ENCODE measurements at regions not wholly inside any gene's neighbourhood (a gene's known extent, or its start where the extent isn't known, plus 50 kb on each side); places are given as distances from the start of the nearest gene placed in this dataset.

- TF ChIP-seq CTCF (conservative IDR thresholded peaks at IDR 0.05; ENCODE audit: low read length), result no peak
- no peak overlapping the region for H3K4me3 ChIP-seq (ENCODE audit: low read length)
- DNase-seq (ENCODE audit: low read depth), result no peak
These were observed 73.1 kb upstream of the FMN2 start for GRCh38 chr1:240018617-240019016.

GRCh38 chr1:240019524-240019923 lies 72.2 kb upstream of the FMN2 start:
- H3K4me3 ChIP-seq (ENCODE audit: low read length), result no peak overlapping the region
- DNase-seq (ENCODE audit: low read depth), result no peak
- no peak for TF ChIP-seq CTCF (conservative IDR thresholded peaks at IDR 0.05; ENCODE audit: low read length)

DNA sequence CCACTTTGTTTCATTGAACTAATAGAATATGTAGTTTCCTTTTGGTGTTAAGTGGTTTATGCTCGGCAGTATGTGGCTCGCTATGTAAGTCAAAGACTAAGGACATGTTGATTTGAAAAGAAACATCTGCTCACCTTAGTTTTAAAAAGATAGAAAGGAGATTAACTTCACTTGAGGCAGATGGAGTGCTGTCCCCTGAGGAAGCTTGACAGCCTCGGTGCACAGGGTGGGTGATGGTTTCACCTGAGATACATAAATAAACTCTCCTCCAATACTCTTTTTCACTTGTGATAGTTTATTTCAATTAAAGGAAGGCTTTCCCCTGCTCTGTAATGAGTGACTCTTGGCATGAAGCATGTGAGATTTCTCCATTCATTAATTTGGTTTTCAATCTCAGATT lies 70.8 kb upstream of the FMN2 start:
- no peak for DNase-seq (ENCODE audit: low read depth)
- no peak overlapping the region for H3K4me3 ChIP-seq (ENCODE audit: low read length)
- no peak for TF ChIP-seq CTCF (conservative IDR thresholded peaks at IDR 0.05; ENCODE audit: low read length)

DNA sequence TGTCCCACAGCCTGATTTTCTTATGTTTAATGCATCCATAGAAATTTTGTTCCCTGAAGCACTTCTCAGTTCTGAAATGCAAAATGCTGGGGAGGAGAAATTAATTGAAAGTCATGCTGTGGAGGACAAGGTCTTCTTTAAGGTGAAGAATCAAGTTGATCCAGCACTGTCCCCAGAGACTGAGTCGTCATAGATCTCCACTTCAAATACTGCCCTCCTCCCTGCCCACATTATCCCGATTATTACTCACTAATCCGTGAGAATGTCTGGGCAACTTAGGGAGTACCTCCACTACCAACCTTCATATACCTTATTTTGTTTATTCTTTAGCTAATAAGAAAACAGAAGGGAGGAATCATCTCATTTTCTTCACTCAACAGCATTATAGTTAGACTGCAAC lies 70.0 kb upstream of the FMN2 start:
- DNase-seq (ENCODE audit: low read depth), result no peak
- H3K4me3 ChIP-seq (ENCODE audit: low read length), result no peak overlapping the region
- no peak for TF ChIP-seq CTCF (conservative IDR thresholded peaks at IDR 0.05; ENCODE audit: low read length)

GRCh38 chr1:240027059-240027462 lies 64.6 kb upstream of the FMN2 start:
- peak; percentile 100 for TF ChIP-seq CTCF (conservative IDR thresholded peaks at IDR 0.05; ENCODE audit: low read length)
- peak; percentile 66 for DNase-seq (ENCODE audit: low read depth)
- H3K4me3 ChIP-seq (ENCODE audit: low read length), result no peak overlapping the region

GRCh38 chr1:240029418-240029817 lies 62.3 kb upstream of the FMN2 start:
- no peak overlapping the region for H3K4me3 ChIP-seq (ENCODE audit: low read length)
- DNase-seq (ENCODE audit: low read depth), result peak; percentile 53
- no peak for TF ChIP-seq CTCF (conservative IDR thresholded peaks at IDR 0.05; ENCODE audit: low read length)

- no peak for TF ChIP-seq CTCF (conservative IDR thresholded peaks at IDR 0.05; ENCODE audit: low read length)
- DNase-seq (ENCODE audit: low read depth), result peak; percentile 76
- no peak overlapping the region for H3K4me3 ChIP-seq (ENCODE audit: low read length)
These were observed 61.4 kb upstream of the FMN2 start for GRCh38 chr1:240030236-240030635.

All from AG10803 (cell line).